Activated CD4-positive, alpha-beta T cell treated with anti-CD3 and anti-CD28 coated beads, Interleukin-2, Interleukin-6, amounts not matched to agents 100 ng/mL and 50 ng/mL, durations not matched to agents 16 hours and 8 hours (primary cell): ENCODE measurements at regions not wholly inside any gene's neighbourhood (a gene's known extent, or its start where the extent isn't known, plus 50 kb on each side); places are given as distances from the start of the nearest gene placed in this dataset.

ENCODE experiments used
- DNase-seq: peaks from one replicate; pipeline ENCODE4 v3.0.0-alpha.2; 2020

- no peak for DNase-seq
Observed at GRCh38 chr6:73898599-73898998, 202.6 kb downstream of the CD109 start.

GRCh38 chr6:73893696-73894095 is 197.7 kb downstream of the CD109 start:
- DNase-seq, result no peak

- DNase-seq, result no peak
Observed at GRCh38 chr6:73888050-73888449, 192.0 kb downstream of the CD109 start.

DNA sequence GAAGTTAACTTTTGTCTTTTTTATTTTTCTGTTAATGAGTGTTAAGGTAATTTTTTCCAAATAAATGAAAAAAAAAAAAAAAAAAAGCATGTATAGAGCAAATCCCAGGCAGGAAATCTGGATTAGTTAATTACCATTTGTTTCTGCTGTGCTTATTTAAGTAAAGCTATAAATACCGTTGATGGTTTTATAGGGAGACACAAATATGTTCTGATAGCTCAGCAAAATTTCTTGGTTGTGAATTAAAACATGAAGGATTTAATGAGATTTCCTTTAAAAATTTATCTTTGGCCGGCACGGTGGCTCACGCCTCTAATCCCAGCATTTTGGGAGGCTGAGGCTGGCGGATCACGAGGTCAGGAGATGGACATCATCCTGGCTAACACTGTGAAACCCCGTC is 189.4 kb downstream of the CD109 start:
- DNase-seq, result no peak

DNA sequence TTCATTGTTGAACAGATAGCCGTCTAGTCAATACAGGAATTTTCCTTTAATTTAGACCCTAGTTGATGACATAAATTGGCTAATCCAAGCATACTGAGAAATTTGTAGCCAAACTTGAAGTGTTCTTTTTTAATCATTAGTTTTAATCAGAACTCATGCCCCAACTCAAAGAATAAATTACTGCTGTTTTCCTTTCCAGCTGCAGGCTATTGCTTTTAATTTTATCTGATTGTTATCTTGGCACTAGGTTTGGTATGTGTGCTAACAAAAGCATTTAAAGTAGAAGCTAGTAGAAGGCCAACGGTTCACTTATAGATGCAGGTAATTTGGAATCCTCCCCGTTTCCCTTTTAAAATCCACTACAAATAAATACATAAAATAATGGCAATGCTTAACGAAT is 188.5 kb downstream of the CD109 start:
- no peak for DNase-seq

DNA sequence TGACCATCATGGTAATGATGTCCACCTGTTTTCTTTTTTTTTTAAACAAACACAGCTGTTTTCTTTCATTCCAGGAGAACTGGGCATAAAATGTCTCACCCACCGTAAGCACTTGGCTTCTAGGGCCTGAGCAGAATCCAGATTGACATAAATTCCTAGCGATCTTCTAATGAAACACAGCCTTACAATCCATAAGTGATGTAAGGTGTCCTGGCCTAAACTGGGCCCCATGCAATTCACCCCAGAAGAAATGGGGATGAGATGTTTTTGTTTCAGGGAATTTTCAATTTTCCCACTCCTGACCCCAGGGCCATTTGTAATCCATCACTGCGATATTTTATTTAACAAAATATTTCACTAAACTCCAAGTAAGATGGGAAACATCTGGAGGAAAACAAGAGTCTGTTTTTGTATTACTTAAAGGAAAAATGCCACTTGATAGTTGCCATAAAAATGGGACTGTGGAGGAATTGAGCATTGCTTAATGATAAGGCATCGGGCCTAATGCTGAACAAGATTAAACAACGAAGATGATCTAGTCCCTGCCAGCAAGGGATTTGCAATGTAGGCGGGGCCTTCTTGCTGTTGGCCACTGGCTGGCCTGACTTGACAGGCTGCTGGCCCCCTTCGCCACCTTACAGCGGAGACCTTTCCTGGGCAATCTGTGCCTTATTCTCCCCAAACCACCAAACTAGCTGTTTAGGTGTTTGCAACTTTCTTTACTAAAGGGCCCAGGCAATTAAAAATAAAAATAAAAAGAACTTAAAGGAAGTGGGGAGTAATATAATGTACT is 183.7 kb downstream of the CD109 start:
- no peak for DNase-seq

- DNase-seq, result no peak
Observed at GRCh38 chr6:73878403-73878802, 182.4 kb downstream of the CD109 start.
